Trophoblast cell (in vitro differentiated cells and primary cell): ENCODE measurements at regions not wholly inside any gene's neighbourhood (a gene's known extent, or its start where the extent isn't known, plus 50 kb on each side); places are given as distances from the start of the nearest gene placed in this dataset.

Source experiments
- DNase-seq, 2 donors: peaks; one replicate each; pipeline ENCODE4 v3.0.0-alpha.2; 2016
- H2AFZ ChIP-seq: 2 replicates; pipeline ENCODE4 v1.6.1; 2013; ENCODE audit warnings: low read length, moderate library complexity, mild to moderate bottlenecking; ENCODE audit not compliant: insufficient read depth, poor library complexity
- H2AK5ac ChIP-seq: 2 replicates; pipeline ENCODE4 v1.6.1; 2013; ENCODE audit warnings: mild to moderate bottlenecking, low read length
- H2BK120ac ChIP-seq: 2 replicates; pipeline ENCODE4 v1.6.1; 2013; ENCODE audit warnings: low read length, mild to moderate bottlenecking, moderate library complexity; ENCODE audit not compliant: insufficient read depth, poor library complexity
- H2BK12ac ChIP-seq: 2 replicates; pipeline ENCODE4 v1.6.1; 2013; ENCODE audit warnings: mild to moderate bottlenecking, low read length, moderate library complexity
- H2BK5ac ChIP-seq: 2 replicates; pipeline ENCODE4 v1.6.1; 2013; ENCODE audit warnings: low read length, low read depth, moderate library complexity, mild to moderate bottlenecking; ENCODE audit not compliant: poor library complexity
- H3K14ac ChIP-seq: 2 replicates; pipeline ENCODE4 v1.6.1; 2013; ENCODE audit warnings: mild to moderate bottlenecking, low read length
- H3K18ac ChIP-seq: 2 replicates; pipeline ENCODE4 v1.6.1; 2013; ENCODE audit warnings: mild to moderate bottlenecking, low read length
- H3K23ac ChIP-seq: 2 replicates; pipeline ENCODE4 v1.6.1; 2013; ENCODE audit warnings: low read length
- H3K27ac ChIP-seq: 2 replicates; pipeline ENCODE4 v1.5.1; 2013; ENCODE audit warnings: low read depth, mild to moderate bottlenecking, inconsistent platforms, low read length, moderate library complexity
- H3K27me3 ChIP-seq: 2 replicates; pipeline ENCODE4 v1.6.1; 2013; ENCODE audit warnings: inconsistent platforms, mild to moderate bottlenecking, low read length, moderate library complexity; ENCODE audit not compliant: insufficient read depth
- H3K36me3 ChIP-seq, 2 experiments: 1 replicate in 1 of 2; 2 replicates in 1 of 2; pipeline ENCODE4 v1.6.1; 2013; ENCODE audit warnings: low read length in 2 of 2, mild to moderate bottlenecking in 2 of 2, moderate library complexity in 1 of 2; ENCODE audit not compliant: insufficient read depth in 2 of 2, control insufficient read depth in 1 of 2
- H3K4ac ChIP-seq: 2 replicates; pipeline ENCODE4 v1.6.1; 2013; ENCODE audit warnings: low read depth, mild to moderate bottlenecking, low read length, moderate library complexity
- H3K4me1 ChIP-seq, 2 experiments: 1 replicate in 1 of 2; 2 replicates in 1 of 2; pipeline ENCODE4 v1.6.1; 2013; ENCODE audit warnings: low read length in 2 of 2, mild to moderate bottlenecking in 2 of 2, moderate library complexity in 1 of 2; ENCODE audit not compliant: insufficient read depth in 2 of 2, control insufficient read depth in 1 of 2
- H3K4me2 ChIP-seq: 2 replicates; pipeline ENCODE4 v1.6.1; 2013; ENCODE audit warnings: inconsistent platforms, mild to moderate bottlenecking, low read length, moderate library complexity
- H3K4me3 ChIP-seq: 2 replicates; pipeline ENCODE4 v1.5.1; 2013; ENCODE audit warnings: mild to moderate bottlenecking, low read depth, low read length, inconsistent platforms
- H3K79me1 ChIP-seq: one replicate; pipeline ENCODE4 v1.6.1; 2013; ENCODE audit warnings: low read length
- H3K79me2 ChIP-seq: 2 replicates; pipeline ENCODE4 v1.6.1; 2013; ENCODE audit warnings: low read length, mild to moderate bottlenecking; ENCODE audit not compliant: control insufficient read depth, insufficient read depth, poor library complexity
- H3K9ac ChIP-seq: 2 replicates; pipeline ENCODE4 v1.6.1; 2013; ENCODE audit warnings: mild to moderate bottlenecking, low read length
- H3K9me3 ChIP-seq: 2 replicates; pipeline ENCODE4 v1.6.1; 2013; ENCODE audit warnings: low read depth, mild to moderate bottlenecking, control low read depth, inconsistent platforms, low read length; ENCODE audit not compliant: insufficient read depth
- H4K12ac ChIP-seq: 2 replicates; pipeline ENCODE4 v1.6.1; 2013; ENCODE audit warnings: low read depth, mild to moderate bottlenecking, low read length, moderate library complexity
- H4K8ac ChIP-seq: 2 replicates; pipeline ENCODE4 v1.6.1; 2013; ENCODE audit warnings: low read depth, mild to moderate bottlenecking, low read length, moderate library complexity
- H4K91ac ChIP-seq: one replicate; pipeline ENCODE4 v1.6.1; 2013; ENCODE audit warnings: low read depth, mild to moderate bottlenecking, low read length, moderate library complexity
- WGBS: extraction: QIAGEN DNeasy Blood & Tissue Kit; methylation state at CpG from one replicate; pipeline ENCODE4 v1.1.7; 2013; ENCODE audit warnings: missing lambda C conversion rate; ENCODE audit not compliant: insufficient read length, insufficient coverage; ENCODE audit errors: extremely low coverage; 5-methylcytosine and 5-hydroxymethylcytosine counted together

DNA sequence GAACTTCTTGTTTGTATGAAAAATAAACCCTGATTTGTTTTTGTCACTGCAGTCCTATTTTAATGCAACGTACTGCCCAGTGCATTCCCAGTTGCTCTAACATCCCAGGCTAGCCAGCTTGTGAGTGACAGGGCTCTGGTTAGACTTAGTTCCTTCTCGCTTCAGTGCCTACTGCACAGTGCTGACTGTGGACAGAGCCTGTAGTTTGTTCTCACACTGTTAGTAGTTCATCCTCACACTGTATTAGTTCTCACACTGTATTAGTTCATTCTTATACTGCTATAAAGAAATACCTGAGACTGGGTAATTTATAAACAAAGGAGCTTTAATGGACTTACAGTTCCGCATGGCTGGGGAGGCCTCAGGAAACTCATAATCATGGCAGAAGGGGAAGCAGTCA is 116.6 kb upstream of the SALL1 start:
- Histone ChIP-seq H3K23ac (no peak overlapping the region), H4K91ac (no peak overlapping the region), H3K27ac (no peak overlapping the region), H3K4me2 (no peak overlapping the region), H4K12ac (no peak overlapping the region), H2AFZ (no peak overlapping the region), H3K36me3 (no peaks in the 10 kb centered on the region), H3K79me1 (no peaks in the 10 kb centered on the region), H3K9ac (no peak overlapping the region), H2BK120ac (no peak overlapping the region), H3K9me3 (peaks cover 3% of the 10 kb centered on the region), H3K27me3 (no peaks in the 10 kb centered on the region), H2BK5ac (no peak overlapping the region), H3K4me3 (no peak overlapping the region), H2BK12ac (no peak overlapping the region), H3K14ac (no peak overlapping the region), H4K8ac (no peak overlapping the region), H3K4ac (no peak overlapping the region), H2AK5ac (no peak overlapping the region), H3K79me2 (no peaks in the 10 kb centered on the region), H3K18ac (no peak overlapping the region), H3K4me1 (no peaks in the 10 kb centered on the region)
- no peak for DNase-seq
- no CpG with 5 or more reads among the region's 3 CpGs for WGBS

DNA sequence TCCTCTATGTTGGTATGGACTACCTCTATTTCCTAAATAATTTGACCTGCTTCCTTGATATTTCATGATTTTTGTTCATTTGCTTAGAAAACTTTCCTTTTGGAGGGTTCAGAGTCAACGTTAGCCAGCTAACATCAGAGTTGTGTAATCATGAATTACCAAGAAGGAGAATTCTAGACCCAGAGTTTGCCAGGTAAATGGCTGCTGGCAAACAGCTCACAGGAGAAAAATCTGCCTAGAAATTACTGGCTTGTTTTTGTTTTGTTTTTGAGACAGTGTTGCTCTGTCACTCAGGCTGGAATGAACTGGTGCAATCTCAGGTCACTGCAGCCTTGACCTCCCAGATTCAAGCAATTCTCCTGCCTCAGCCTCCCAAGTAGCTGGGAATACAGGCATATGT is 111.4 kb upstream of the SALL1 start:
- WGBS, result no CpG with 5 or more reads among the region's 1 CpG
- no peak overlapping the region for H3K4me2 ChIP-seq

DNA sequence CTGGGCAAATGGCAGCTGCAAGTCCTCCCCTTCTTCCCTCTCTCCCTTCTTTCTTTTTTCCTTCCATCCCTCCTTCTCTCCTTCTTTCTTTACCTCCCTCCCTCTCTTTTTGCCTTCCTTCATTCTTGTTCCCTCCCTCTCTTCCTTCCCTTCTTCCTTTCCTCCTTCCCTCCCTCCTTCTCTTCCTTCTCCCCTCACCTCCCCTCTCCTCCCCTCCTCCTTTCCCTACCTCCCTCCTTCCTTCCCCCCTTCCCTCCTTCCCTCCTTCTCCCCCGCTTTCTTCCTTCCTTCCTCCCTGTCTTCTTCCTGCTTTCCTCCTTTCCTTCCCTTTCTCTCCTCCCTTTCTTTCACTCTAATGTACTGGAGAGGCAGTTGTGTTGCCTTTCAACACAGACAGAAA is 110.8 kb upstream of the SALL1 start:
- Histone ChIP-seq H3K27me3 (no peaks in the 10 kb centered on the region), H3K4me2 (no peak overlapping the region), H2BK5ac (no peak overlapping the region), H3K4me1 (no peaks in the 10 kb centered on the region), H3K4ac (no peak overlapping the region), H4K8ac (no peak overlapping the region), H2BK12ac (no peak overlapping the region), H3K36me3 (no peaks in the 10 kb centered on the region), H4K91ac (no peak overlapping the region), H3K9ac (no peak overlapping the region), H2AFZ (no peak overlapping the region), H3K79me2 (no peaks in the 10 kb centered on the region), H3K18ac (no peak overlapping the region), H3K4me3 (no peak overlapping the region), H3K14ac (no peak overlapping the region), H2BK120ac (no peak overlapping the region), H2AK5ac (no peak overlapping the region), H3K9me3 (peaks cover 8% of the 10 kb centered on the region), H4K12ac (no peak overlapping the region), H3K27ac (no peak overlapping the region), H3K79me1 (no peaks in the 10 kb centered on the region), H3K23ac (no peak overlapping the region)
- no peak for DNase-seq
- no CpG with 5 or more reads among the region's 1 CpG for WGBS

More for the DNA sequence above, 111.4 kb upstream of the SALL1 start:
- Histone ChIP-seq H3K18ac (no peak overlapping the region), H3K79me2 (no peaks in the 10 kb centered on the region), H2AFZ (no peak overlapping the region), H4K8ac (no peak overlapping the region), H3K9me3 (peaks cover 8% of the 10 kb centered on the region), H3K14ac (no peak overlapping the region), H3K23ac (no peak overlapping the region), H2BK120ac (no peak overlapping the region), H3K27me3 (no peaks in the 10 kb centered on the region), H3K4me1 (no peaks in the 10 kb centered on the region), H2BK12ac (no peak overlapping the region), H3K27ac (no peak overlapping the region), H3K79me1 (no peaks in the 10 kb centered on the region), H2AK5ac (no peak overlapping the region), H3K36me3 (no peaks in the 10 kb centered on the region), H4K12ac (no peak overlapping the region), H3K4ac (no peak overlapping the region), H3K4me3 (no peak overlapping the region), H2BK5ac (no peak overlapping the region), H4K91ac (no peak overlapping the region), H3K9ac (no peak overlapping the region)
- peak in 1 of 2 donors; percentile 18 for DNase-seq

DNA sequence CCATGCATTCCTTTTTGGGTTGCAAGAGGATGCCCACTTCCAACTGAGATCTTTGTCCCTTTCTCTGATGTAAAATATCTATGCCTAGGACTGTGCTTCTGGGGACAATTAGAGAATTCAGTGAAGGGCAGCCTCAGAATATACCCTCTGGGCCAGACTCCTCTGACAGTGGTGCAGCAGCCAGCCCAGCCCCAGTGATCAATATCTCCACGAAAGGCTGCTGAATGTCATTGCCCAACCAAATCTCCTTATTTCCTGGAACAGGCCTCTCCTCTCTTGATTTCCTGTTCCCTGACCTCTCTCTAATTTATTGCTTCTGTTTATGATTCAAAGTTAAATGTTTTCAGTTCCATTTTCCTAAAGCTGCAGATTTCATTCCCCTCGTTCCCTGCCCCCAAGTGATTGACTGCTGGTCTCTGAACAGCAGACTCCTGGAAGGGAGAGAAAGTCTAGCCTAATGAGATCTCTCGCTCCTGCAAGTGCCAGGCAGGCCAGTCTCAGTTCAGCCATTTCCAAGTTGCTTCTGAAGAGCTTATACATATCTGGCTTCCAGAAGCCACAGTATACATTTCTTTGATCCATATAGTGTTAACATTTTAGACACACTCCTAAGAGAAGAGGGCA is 104.4 kb upstream of the SALL1 start:
- Histone ChIP-seq H3K4me2 (no peak overlapping the region), H3K27me3 (no peaks in the 10 kb centered on the region), H3K9ac (no peak overlapping the region), H3K4ac (no peak overlapping the region), H3K79me2 (no peaks in the 10 kb centered on the region), H3K79me1 (no peaks in the 10 kb centered on the region), H4K8ac (no peak overlapping the region), H2BK120ac (no peak overlapping the region), H3K4me3 (no peak overlapping the region), H2AFZ (no peak overlapping the region), H4K91ac (no peak overlapping the region), H3K14ac (no peak overlapping the region), H4K12ac (no peak overlapping the region), H2BK5ac (no peak overlapping the region), H3K4me1 (no peaks in the 10 kb centered on the region), H3K23ac (no peak overlapping the region), H3K36me3 (no peaks in the 10 kb centered on the region), H3K27ac (no peak overlapping the region), H2AK5ac (no peak overlapping the region), H3K9me3 (peaks cover 9% of the 10 kb centered on the region), H2BK12ac (no peak overlapping the region), H3K18ac (no peak overlapping the region)
- no peak for DNase-seq
- WGBS, result no CpG with 5 or more reads among the region's 3 CpGs
